ENCODE measurements at regions not wholly inside any gene's neighbourhood (a gene's known extent, or its start where the extent isn't known, plus 50 kb on each side); places are given as distances from the start of the nearest gene placed in this dataset.

DNA sequence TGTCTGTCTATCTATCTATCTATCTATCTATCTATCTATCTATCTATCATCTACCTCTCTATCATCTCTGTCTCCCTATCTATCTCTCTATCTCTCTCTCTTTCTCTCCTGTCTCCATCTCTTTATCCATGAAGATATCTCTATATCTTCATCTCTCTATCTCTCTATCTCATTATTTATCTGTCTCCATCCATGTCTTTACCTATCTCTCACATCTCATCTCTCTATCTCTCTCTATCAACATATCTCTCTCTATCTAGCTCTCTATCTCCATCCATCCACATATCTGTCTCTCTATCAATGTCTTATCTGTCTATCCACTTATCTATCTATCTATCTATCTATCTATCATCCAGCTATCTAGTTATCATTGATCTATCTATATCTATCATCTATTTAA, 292.1 kb upstream of the IRX2 start:
- no peaks in the 10 kb centered on the region for H4K20me1 ChIP-seq (ENCODE audit: insufficient read depth)
- no peak overlapping the region for H2AFZ ChIP-seq (ENCODE audit: low read depth)
- no peaks in the 10 kb centered on the region for H3K79me2 ChIP-seq (ENCODE audit: insufficient read depth, low read depth)
- H3K4me3 ChIP-seq (IDR thresholded peaks at IDR 0.05; ENCODE audit: insufficient read depth, low read depth, low read length): no peak overlapping the region
- no peak overlapping the region for H3K9ac ChIP-seq
- no peak overlapping the region for H3K4me2 ChIP-seq
- no peaks in the 10 kb centered on the region for H3K27me3 ChIP-seq (ENCODE audit: insufficient read depth, low read depth)
- H3K36me3 ChIP-seq (ENCODE audit: insufficient read depth): no peaks in the 10 kb centered on the region
- no peak overlapping the region for H3K27ac ChIP-seq
- H3K4me1 ChIP-seq (ENCODE audit: low read depth, poor library complexity, severe bottlenecking): no peaks in the 10 kb centered on the region
- TF ChIP-seq, protein P1, sequence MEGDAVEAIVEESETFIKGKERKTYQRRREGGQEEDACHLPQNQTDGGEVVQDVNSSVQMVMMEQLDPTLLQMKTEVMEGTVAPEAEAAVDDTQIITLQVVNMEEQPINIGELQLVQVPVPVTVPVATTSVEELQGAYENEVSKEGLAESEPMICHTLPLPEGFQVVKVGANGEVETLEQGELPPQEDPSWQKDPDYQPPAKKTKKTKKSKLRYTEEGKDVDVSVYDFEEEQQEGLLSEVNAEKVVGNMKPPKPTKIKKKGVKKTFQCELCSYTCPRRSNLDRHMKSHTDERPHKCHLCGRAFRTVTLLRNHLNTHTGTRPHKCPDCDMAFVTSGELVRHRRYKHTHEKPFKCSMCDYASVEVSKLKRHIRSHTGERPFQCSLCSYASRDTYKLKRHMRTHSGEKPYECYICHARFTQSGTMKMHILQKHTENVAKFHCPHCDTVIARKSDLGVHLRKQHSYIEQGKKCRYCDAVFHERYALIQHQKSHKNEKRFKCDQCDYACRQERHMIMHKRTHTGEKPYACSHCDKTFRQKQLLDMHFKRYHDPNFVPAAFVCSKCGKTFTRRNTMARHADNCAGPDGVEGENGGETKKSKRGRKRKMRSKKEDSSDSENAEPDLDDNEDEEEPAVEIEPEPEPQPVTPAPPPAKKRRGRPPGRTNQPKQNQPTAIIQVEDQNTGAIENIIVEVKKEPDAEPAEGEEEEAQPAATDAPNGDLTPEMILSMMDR (conservative IDR thresholded peaks at IDR 0.05; ENCODE audit: low read depth, low read length): no peak

- no peaks in the 10 kb centered on the region for H3K4me1 ChIP-seq (ENCODE audit: low read depth, poor library complexity, severe bottlenecking)
- no peak overlapping the region for H2AFZ ChIP-seq (ENCODE audit: low read depth)
- TF ChIP-seq, protein P1 (conservative IDR thresholded peaks at IDR 0.05; ENCODE audit: low read depth, low read length): no peak
- no peak overlapping the region for H3K4me2 ChIP-seq
- H3K27ac ChIP-seq: no peak overlapping the region
- no peaks in the 10 kb centered on the region for H3K36me3 ChIP-seq (ENCODE audit: insufficient read depth)
- H4K20me1 ChIP-seq (ENCODE audit: insufficient read depth): no peaks in the 10 kb centered on the region
- no peak overlapping the region for H3K9ac ChIP-seq
- H3K4me3 ChIP-seq (IDR thresholded peaks at IDR 0.05; ENCODE audit: insufficient read depth, low read depth, low read length): no peak overlapping the region
- no peaks in the 10 kb centered on the region for H3K27me3 ChIP-seq (ENCODE audit: insufficient read depth, low read depth)
- H3K79me2 ChIP-seq (ENCODE audit: insufficient read depth, low read depth): no peaks in the 10 kb centered on the region
Observed at GRCh38 chr5:3041001-3041400, 289.5 kb upstream of the IRX2 start.

DNA sequence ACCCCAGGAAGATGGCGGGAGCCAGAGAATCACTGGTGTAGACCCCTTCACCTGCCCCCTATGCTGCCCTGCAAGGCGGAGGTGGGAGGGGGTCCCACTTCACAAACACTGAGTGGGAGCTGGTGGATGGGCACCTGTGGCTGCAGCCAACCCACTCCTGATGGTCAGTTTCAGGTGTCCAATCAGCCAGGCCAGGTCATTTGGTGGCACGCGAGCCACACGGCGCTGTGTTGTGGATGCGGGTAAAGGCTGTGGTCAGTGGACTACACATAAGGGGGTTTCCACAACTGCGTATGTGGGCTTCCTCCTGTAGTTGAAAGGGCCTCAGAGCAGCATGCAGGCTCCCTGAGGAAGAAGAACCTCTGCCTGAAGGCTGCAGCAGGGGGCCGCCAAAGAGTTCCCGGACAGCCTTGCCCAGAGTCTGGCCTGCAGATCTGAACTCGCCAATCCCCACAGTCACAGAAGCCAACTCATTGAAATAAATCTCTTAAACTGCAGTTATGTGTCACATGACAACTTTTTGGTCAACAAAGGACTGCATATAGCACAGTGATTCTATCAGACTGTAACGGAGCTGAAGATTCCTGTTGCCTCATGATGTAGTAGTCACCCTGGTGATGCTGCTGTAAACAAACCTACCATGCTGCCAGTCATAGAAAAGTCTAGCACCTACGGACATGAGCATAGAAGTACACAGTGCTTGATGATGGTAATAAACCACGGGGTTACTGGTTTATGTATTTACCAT, 284.7 kb upstream of the IRX2 start:
- Histone ChIP-seq H2AFZ (ENCODE audit: low read depth) (no peak overlapping the region), H3K4me3 (IDR thresholded peaks at IDR 0.05; ENCODE audit: insufficient read depth, low read depth, low read length) (no peak overlapping the region), H3K4me2 (no peak overlapping the region), H3K27me3 (ENCODE audit: insufficient read depth, low read depth) (no peaks in the 10 kb centered on the region), H3K79me2 (ENCODE audit: insufficient read depth, low read depth) (no peaks in the 10 kb centered on the region), H3K27ac (no peak overlapping the region), H3K36me3 (ENCODE audit: insufficient read depth) (no peaks in the 10 kb centered on the region), H4K20me1 (ENCODE audit: insufficient read depth) (no peaks in the 10 kb centered on the region), H3K4me1 (ENCODE audit: low read depth, poor library complexity, severe bottlenecking) (no peaks in the 10 kb centered on the region), H3K9ac (no peak overlapping the region)
- TF ChIP-seq, protein P1 (conservative IDR thresholded peaks at IDR 0.05; ENCODE audit: low read depth, low read length): no peak

DNA sequence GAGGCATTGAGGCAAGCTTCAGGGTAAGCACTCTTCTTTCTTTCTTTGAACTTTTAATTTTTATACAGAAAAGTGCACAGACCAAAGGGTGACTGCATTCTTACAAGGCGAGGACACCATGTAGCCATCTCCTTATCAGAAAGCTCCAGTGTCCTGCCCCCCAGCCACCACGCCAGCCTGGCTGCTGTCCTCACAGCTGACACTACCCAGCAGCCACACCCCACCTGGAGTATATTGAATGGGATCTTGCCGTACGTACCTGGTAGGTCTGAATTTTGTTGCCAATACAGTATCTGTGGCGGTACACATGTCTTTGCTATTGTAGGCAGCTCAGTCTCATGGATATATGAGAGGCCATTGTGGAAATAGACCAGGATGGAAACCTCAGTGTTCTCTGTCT, 284.0 kb upstream of the IRX2 start:
- Histone ChIP-seq H3K27ac (no peak overlapping the region), H3K4me1 (ENCODE audit: low read depth, poor library complexity, severe bottlenecking) (no peaks in the 10 kb centered on the region), H3K79me2 (ENCODE audit: insufficient read depth, low read depth) (no peaks in the 10 kb centered on the region), H3K4me2 (no peak overlapping the region), H3K27me3 (ENCODE audit: insufficient read depth, low read depth) (no peaks in the 10 kb centered on the region), H3K9ac (no peak overlapping the region), H2AFZ (ENCODE audit: low read depth) (no peak overlapping the region), H4K20me1 (ENCODE audit: insufficient read depth) (no peaks in the 10 kb centered on the region), H3K36me3 (ENCODE audit: insufficient read depth) (no peaks in the 10 kb centered on the region), H3K4me3 (IDR thresholded peaks at IDR 0.05; ENCODE audit: insufficient read depth, low read depth, low read length) (no peak overlapping the region)
- TF ChIP-seq, protein P1 (conservative IDR thresholded peaks at IDR 0.05; ENCODE audit: low read depth, low read length): no peak

Measured in KMS-11 (cell line).